K562 (cell line): ENCODE measurements at regions not wholly inside any gene's neighbourhood (a gene's known extent, or its start where the extent isn't known, plus 50 kb on each side); places are given as distances from the start of the nearest gene placed in this dataset.

Experiments used
- ATAC-seq: fragments of 200-7000 bp; cut with Tn5 transposase; 3 replicates; pipeline ENCODE4 v1.9.1; 2020; ENCODE audit warnings: moderate library complexity
- BruUV-seq: library from RNA; stranded (reverse); fragments of 400-500 nt; replicated peaks from 2 replicates; lab custom pipeline; 2021; lab: Mats Ljungman, UMichigan
- CTCF ChIA-PET: fragments of 300-600 bp; formaldehyde crosslinking; extraction: SDS; loops from one replicate; lab custom pipeline; 2021; ENCODE audit warnings: low intra/inter-chr PET ratio; lab: Yijun Ruan, JAX
- POLR2A ChIA-PET: fragments of 300-600, 350-650 bp; sonication (Branson Sonifier 250); formaldehyde crosslinking; extraction: SDS; loops from one replicate; lab custom pipeline; 2021; ENCODE audit warnings: antibody characterized with exemption, inconsistent platforms; lab: Yijun Ruan, JAX
- DNase-seq, 4 experiments: peaks; one replicate each; pipeline versions ENCODE4 v3.0.0 to v3.0.0-alpha.2; 2011 to 2018; ENCODE audit warnings: low spot score in 3 of 4, mixed read lengths in 3 of 4; ENCODE audit errors: extremely low read depth in 1 of 4
- FAIRE-seq: peaks from 2 replicates; lab custom pipeline; 2011; peaks lifted over from hg19 to GRCh38; lab: Jason Lieb, UNC
- H2AFZ ChIP-seq: 2 replicates; pipeline ENCODE4 v1.6.0; 2011; ENCODE audit warnings: low read depth, low read length, control low read depth, inconsistent platforms
- H3K27ac ChIP-seq: fragments of 200-600 bp; 3 replicates; pipeline ENCODE4 v1.8.0; 2011; ENCODE audit warnings: low read depth, mild to moderate bottlenecking, control low read depth, inconsistent platforms, low read length, moderate library complexity, mixed read lengths; ENCODE audit errors: extremely low read depth
- H3K27me3 ChIP-seq, 2 experiments: fragments of 300-600 bp in 1 of 2; 2 replicates in 1 of 2; 3 replicates in 1 of 2; pipeline versions ENCODE4 v1.6.0 to v1.8.0; 2011; ENCODE audit warnings: inconsistent platforms in 2 of 2, low read length in 2 of 2, mild to moderate bottlenecking in 1 of 2, mixed read lengths in 1 of 2, moderate library complexity in 1 of 2; ENCODE audit not compliant: control insufficient read depth in 2 of 2, insufficient read depth in 2 of 2
- H3K36me3 ChIP-seq: fragments of 300-600 bp; 3 replicates; pipeline ENCODE4 v1.8.0; 2011; ENCODE audit warnings: mild to moderate bottlenecking, low read length, inconsistent platforms; ENCODE audit not compliant: control insufficient read depth, insufficient read depth
- H3K4me1 ChIP-seq, 2 experiments: fragments of 200-600 bp in 1 of 2; replicated peaks in 1 of 2; 2 replicates in 1 of 2; 3 replicates in 1 of 2; pipeline versions ENCODE4 v1.5.1 to v1.8.0; 2011; ENCODE audit warnings: inconsistent platforms in 2 of 2, low read length in 2 of 2, mild to moderate bottlenecking in 1 of 2, mixed read lengths in 1 of 2, moderate library complexity in 1 of 2; ENCODE audit not compliant: control insufficient read depth in 2 of 2, insufficient read depth in 2 of 2
- H3K4me2 ChIP-seq: 2 replicates; pipeline ENCODE4 v1.6.1; 2011; ENCODE audit warnings: low read length, control low read depth, inconsistent platforms, mixed read lengths; ENCODE audit not compliant: insufficient read depth
- H3K4me3 ChIP-seq: fragments of 200-600 bp; sonication (generic), shearing (Covaris generic); 2 replicates; pipeline ENCODE4 v1.5.1; 2016; ENCODE audit warnings: control low read depth, inconsistent platforms
- H3K79me2 ChIP-seq: fragments of 200-600 bp; 3 replicates; pipeline ENCODE4 v1.8.0; 2011; ENCODE audit warnings: low read length, inconsistent platforms; ENCODE audit not compliant: control insufficient read depth, insufficient read depth
- H3K9ac ChIP-seq, 2 experiments: 2 replicates each; pipeline versions ENCODE4 v1.6.0 to v1.6.1; 2011; ENCODE audit warnings: low read depth in 2 of 2, low read length in 2 of 2, control low read depth in 1 of 2, inconsistent platforms in 1 of 2, mild to moderate bottlenecking in 1 of 2, mixed read lengths in 1 of 2; ENCODE audit not compliant: insufficient read depth in 1 of 2
- H3K9me1 ChIP-seq: one replicate; pipeline ENCODE4 v1.6.0; 2011; ENCODE audit warnings: inconsistent platforms, mild to moderate bottlenecking, low read length, moderate library complexity; ENCODE audit not compliant: control insufficient read depth, insufficient read depth
- H3K9me3 ChIP-seq: replicated peaks from 2 replicates; pipeline ENCODE4 v1.5.1; 2011; ENCODE audit warnings: low read depth, low read length, inconsistent platforms; ENCODE audit not compliant: control insufficient read depth, insufficient read depth
- H4K20me1 ChIP-seq: replicated peaks from 2 replicates; pipeline ENCODE4 v1.6.1; 2011; ENCODE audit warnings: low read length, inconsistent platforms, mixed read lengths; ENCODE audit not compliant: control insufficient read depth, insufficient read depth
- EWSR1 ChIP-seq: fragments of 450-650 bp; IDR thresholded peaks from 2 replicates; pipeline ENCODE4 v1.6.1; 2018; ENCODE audit warnings: borderline replicate concordance, mild to moderate bottlenecking, low read depth, moderate library complexity; ENCODE audit not compliant: partially characterized antibody
- ILK ChIP-seq: fragments of 450-650 bp; IDR thresholded peaks from 2 replicates; pipeline ENCODE4 v1.6.1; 2016; ENCODE audit warnings: missing genetic modification characterization, low read depth, mild to moderate bottlenecking, missing compliant biosample characterization, moderate library complexity, borderline replicate concordance
- KAT8 ChIP-seq: fragments of 450-650 bp; IDR thresholded peaks from 2 replicates; pipeline ENCODE4 v1.6.1; 2016; ENCODE audit warnings: low read depth, mild to moderate bottlenecking
- KLF13 ChIP-seq: fragments of 450-650 bp; IDR thresholded peaks from 2 replicates; pipeline ENCODE4 v1.6.1; 2016; ENCODE audit warnings: missing genetic modification characterization, low read depth, mild to moderate bottlenecking, missing compliant biosample characterization, moderate library complexity, borderline replicate concordance
- MED1 ChIP-seq: sonication (generic); formaldehyde crosslinking; IDR thresholded peaks from 2 replicates; pipeline ENCODE4 v1.8.1; 2023; ENCODE audit warnings: missing genetic modification reagents, borderline replicate concordance
- MTF1 ChIP-seq: fragments of 250-450 bp; sonication (Bioruptor Pico); IDR thresholded peaks from 2 replicates; pipeline ENCODE4 v1.9.0; 2021; ENCODE audit warnings: moderate library complexity, mild to moderate bottlenecking, inconsistent platforms, borderline replicate concordance
- NFRKB ChIP-seq: fragments of 450-650 bp; IDR thresholded peaks from 2 replicates; pipeline ENCODE4 v1.6.1; 2016; ENCODE audit warnings: low read depth
- PCBP2 ChIP-seq: fragments of 200-400 bp; formaldehyde crosslinking; IDR thresholded peaks from 2 replicates; pipeline ENCODE4 v1.6.1; 2018; ENCODE audit warnings: low read length, low read depth, mild to moderate bottlenecking, moderate library complexity; ENCODE audit not compliant: poor library complexity, severe bottlenecking
- POLR3A ChIP-seq: IDR thresholded peaks from 2 replicates; pipeline ENCODE4 v1.6.1; 2011; ENCODE audit warnings: borderline replicate concordance, mild to moderate bottlenecking, moderate library complexity; ENCODE audit not compliant: insufficient read length, insufficient read depth; ENCODE audit errors: extremely low read depth
- SP2 ChIP-seq: IDR thresholded peaks from 2 replicates; pipeline ENCODE4 v1.6.1; 2011; ENCODE audit warnings: mild to moderate bottlenecking, low read depth, low read length, moderate library complexity; ENCODE audit not compliant: poor library complexity, severe bottlenecking; ENCODE audit errors: extremely low read depth
- SUPT5H ChIP-seq: fragments of 450-650 bp; IDR thresholded peaks from 2 replicates; pipeline ENCODE4 v1.6.1; 2016
- TAF9B ChIP-seq: fragments of 450-650 bp; IDR thresholded peaks from 2 replicates; pipeline ENCODE4 v1.6.1; 2018; ENCODE audit warnings: mild to moderate bottlenecking; ENCODE audit not compliant: partially characterized antibody
- ZFPM2 ChIP-seq: fragments of 250-450 bp; sonication (Bioruptor Pico); IDR thresholded peaks from 2 replicates; pipeline ENCODE4 v1.5.1; 2022; ENCODE audit warnings: mild to moderate bottlenecking
- ZNF518B ChIP-seq: fragments of 250-450 bp; sonication (Bioruptor Pico); IDR thresholded peaks from 2 replicates; pipeline ENCODE4 v1.5.0; 2021; ENCODE audit warnings: mild to moderate bottlenecking, moderate library complexity
- ZNF655 ChIP-seq: fragments of 250-450 bp; sonication (Bioruptor Pico); IDR thresholded peaks from 2 replicates; pipeline ENCODE4 v1.5.0; 2021
- WGBS: fragments of 100-300 bp; shearing (Covaris generic); methylation state at CpG from one replicate; pipeline ENCODE4 v1.1.6; 2016; ENCODE audit warnings: low coverage, mixed read lengths; ENCODE audit not compliant: insufficient coverage; ENCODE audit errors: missing lambda C conversion rate; 5-methylcytosine and 5-hydroxymethylcytosine counted together
- in situ Hi-C: fragments of 300-500 bp; cut with MboI; formaldehyde crosslinking; loops from 4 replicates; pipeline ENCODE4 v1.15.0; 2018; ENCODE audit warnings: inconsistent platforms, mixed read lengths
- intact Hi-C: fragments of 100-400 bp; cut with micrococcal nuclease; formaldehyde crosslinking; loops from 2 replicates; pipeline ENCODE4 v1.14.2; 2022
- TF ChIP-seq, protein P1 (sequence below), 2 experiments: fragments of 200-800 bp in 1 of 2; sonication (Bioruptor generic) in 1 of 2; sonication (generic) in 1 of 2; formaldehyde crosslinking in 1 of 2; IDR thresholded peaks in 1 of 2; conservative IDR thresholded peaks in 1 of 2; 2 replicates each; pipeline versions ENCODE4 v1.5.0 to v1.6.1; 2016 to 2020; ENCODE audit warnings: missing compliant biosample characterization in 1 of 2, missing genetic modification characterization in 1 of 2, missing genetic modification reagents in 1 of 2

DNA sequence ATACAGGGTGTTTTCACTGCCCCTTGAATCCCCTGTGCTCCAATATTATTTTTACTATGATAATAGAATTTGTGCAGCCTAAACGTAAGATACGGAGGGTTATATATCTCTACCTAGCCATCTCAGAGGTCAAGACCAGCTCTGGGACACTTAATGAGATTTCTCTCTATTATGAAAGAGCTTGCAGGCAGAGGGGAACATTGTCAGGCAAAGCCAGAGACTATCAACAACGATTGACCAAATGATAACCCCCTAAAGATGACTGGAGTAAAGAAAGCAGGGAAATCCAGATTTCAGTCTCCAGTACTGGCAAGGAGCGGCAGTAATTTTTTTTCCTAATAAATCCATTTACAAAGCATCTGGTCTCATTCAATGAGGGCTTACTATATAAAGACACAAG lies 59.8 kb upstream of the LPAR1 start:
- 1% methylated on average over 4 of the region's 4 CpGs for WGBS
- no TSS peak for BruUV-seq
- Histone ChIP-seq H3K4me3 (no peak overlapping the region), H3K9me3 (no peaks in the 10 kb centered on the region), H3K79me2 (no peaks in the 10 kb centered on the region), H3K27ac (no peak overlapping the region), H2AFZ (no peak overlapping the region), H3K36me3 (no peaks in the 10 kb centered on the region), H4K20me1 (no peaks in the 10 kb centered on the region), H3K4me2 (no peak overlapping the region), H3K9me1 (no peaks in the 10 kb centered on the region), H3K4me1 (no peaks in the 10 kb centered on the region), H3K9ac (no peak overlapping the region), H3K27me3 (no peaks in the 10 kb centered on the region)
- ChIA-PET POLR2A (no interaction called here), CTCF (no interaction called here)
- ATAC-seq: no peak
- DNase-seq: no peak
- in situ Hi-C loops (no loop called here), intact Hi-C loops (no loop called here)
- FAIRE-seq: no peak
- TF ChIP-seq NFRKB (no peak), PCBP2 (no peak), KAT8 (no peak), SP2 (no peak), ZNF655 (no peak), POLR3A (no peak), ZFPM2 (CRISPR knock-in tag) (no peak), TAF9B (no peak), SUPT5H (no peak), KLF13 (tag) (no peak), ZNF518B (CRISPR knock-in tag) (no peak), EWSR1 (no peak), MED1 (CRISPR knock-in tag) (no peak), ILK (tag) (no peak), MTF1 (CRISPR knock-in tag) (no peak)
- TF ChIP-seq, protein P1, sequence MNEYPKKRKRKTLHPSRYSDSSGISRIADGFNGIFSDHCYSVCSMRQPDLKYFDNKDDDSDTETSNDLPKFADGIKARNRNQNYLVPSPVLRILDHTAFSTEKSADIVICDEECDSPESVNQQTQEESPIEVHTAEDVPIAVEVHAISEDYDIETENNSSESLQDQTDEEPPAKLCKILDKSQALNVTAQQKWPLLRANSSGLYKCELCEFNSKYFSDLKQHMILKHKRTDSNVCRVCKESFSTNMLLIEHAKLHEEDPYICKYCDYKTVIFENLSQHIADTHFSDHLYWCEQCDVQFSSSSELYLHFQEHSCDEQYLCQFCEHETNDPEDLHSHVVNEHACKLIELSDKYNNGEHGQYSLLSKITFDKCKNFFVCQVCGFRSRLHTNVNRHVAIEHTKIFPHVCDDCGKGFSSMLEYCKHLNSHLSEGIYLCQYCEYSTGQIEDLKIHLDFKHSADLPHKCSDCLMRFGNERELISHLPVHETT (CRISPR knock-in tag; conservative IDR thresholded peaks at IDR 0.05 in 1 of 2, IDR thresholded peaks at IDR 0.05 in 1 of 2): no peak
